H1 (cell line): ENCODE measurements at regions not wholly inside any gene's neighbourhood (a gene's known extent, or its start where the extent isn't known, plus 50 kb on each side); places are given as distances from the start of the nearest gene placed in this dataset.

Experiments used
- ATF2 ChIP-seq: IDR thresholded peaks from 2 replicates; pipeline ENCODE4 v1.6.1; 2012; ENCODE audit warnings: low read length, inconsistent platforms
- ATF3 ChIP-seq: IDR thresholded peaks from 2 replicates; pipeline ENCODE4 v1.6.1; 2011; ENCODE audit warnings: low read depth, mild to moderate bottlenecking, low read length; ENCODE audit not compliant: insufficient read depth
- BACH1 ChIP-seq: IDR thresholded peaks from 2 replicates; pipeline ENCODE4 v1.6.1; 2012; ENCODE audit warnings: low read length, improper control_type of control experiment
- CBX5 ChIP-seq: fragments of 300-800, 300-1000 bp; sonication (generic); IDR thresholded peaks from 2 replicates; pipeline ENCODE4 v1.7.1; 2016; ENCODE audit warnings: antibody characterized with exemption, low read length, low read depth
- CTCF ChIP-seq, 3 experiments: IDR thresholded peaks; 1 replicate in 2 of 3; 2 replicates in 1 of 3; pipeline versions ENCODE4 v1.5.1 to v1.6.1; 2011; ENCODE audit warnings: low read length in 3 of 3, mild to moderate bottlenecking in 3 of 3, inconsistent platforms in 2 of 3, low read depth in 1 of 3, moderate library complexity in 1 of 3; ENCODE audit not compliant: insufficient read depth in 1 of 3; ENCODE audit errors: control extremely low read depth in 1 of 3
- EGR1 ChIP-seq: IDR thresholded peaks from 2 replicates; pipeline ENCODE4 v1.6.1; 2011; ENCODE audit warnings: low read depth, low read length, borderline replicate concordance
- EZH2 ChIP-seq: fragments of 200-600 bp; sonication (generic); IDR thresholded peaks from 2 replicates; pipeline ENCODE4 v1.7.1; 2012; ENCODE audit warnings: low read depth, mild to moderate bottlenecking, moderate library complexity, low read length, inconsistent platforms; ENCODE audit not compliant: severe bottlenecking
- KDM1A ChIP-seq: fragments of 200-600, 300-600 bp; sonication (generic); IDR thresholded peaks from 2 replicates; pipeline ENCODE4 v1.7.1; 2016; ENCODE audit warnings: mild to moderate bottlenecking, low read length, borderline replicate concordance
- MAFK ChIP-seq: IDR thresholded peaks from 2 replicates; pipeline ENCODE4 v1.6.1; 2012; ENCODE audit warnings: low read depth, mild to moderate bottlenecking, improper control_type of control experiment, low read length
- MAX ChIP-seq: IDR thresholded peaks from 2 replicates; pipeline ENCODE4 v1.6.1; 2012; ENCODE audit warnings: inconsistent platforms
- RBBP5 ChIP-seq: IDR thresholded peaks from 2 replicates; pipeline ENCODE4 v1.7.1; 2012; ENCODE audit warnings: low read depth, mild to moderate bottlenecking, inconsistent platforms, low read length, moderate library complexity, borderline replicate concordance
- RFX5 ChIP-seq: IDR thresholded peaks from 2 replicates; pipeline ENCODE4 v1.6.1; 2011; ENCODE audit warnings: low read depth, low read length, improper control_type of control experiment, borderline replicate concordance
- SP4 ChIP-seq: IDR thresholded peaks from 2 replicates; pipeline ENCODE4 v1.6.1; 2012; ENCODE audit warnings: low read length, inconsistent platforms
- TAF1 ChIP-seq: IDR thresholded peaks from 2 replicates; pipeline ENCODE4 v1.6.1; 2011; ENCODE audit warnings: mild to moderate bottlenecking, low read depth, low read length
- TAF7 ChIP-seq: optimal IDR thresholded peaks from 2 replicates; pipeline ENCODE3; 2011; ENCODE audit warnings: low read depth, mild to moderate bottlenecking, inconsistent platforms, low read length, moderate library complexity, borderline replicate concordance
- TCF12 ChIP-seq: IDR thresholded peaks from 2 replicates; pipeline ENCODE4 v1.6.1; 2011; ENCODE audit warnings: low read depth, mild to moderate bottlenecking, low read length

- TF ChIP-seq CTCF (IDR thresholded peaks at IDR 0.05; ENCODE audit: control extremely low read depth in 1 of 3, insufficient read depth in 1 of 3, low read depth in 1 of 3, low read length in 3 of 3) = no peak
- no peak for TF ChIP-seq CBX5
- TF ChIP-seq ATF2 = no peak
- TF ChIP-seq TAF1 = no peak
- no peak for TF ChIP-seq TCF12
- no peak for TF ChIP-seq EZH2
- TF ChIP-seq RFX5 = no peak
- no peak for TF ChIP-seq EGR1
- no peak for TF ChIP-seq MAFK
- no peak for TF ChIP-seq RBBP5
- no peak for TF ChIP-seq MAX
- TF ChIP-seq SP4 = no peak
- no peak for TF ChIP-seq ATF3
- no peak for TF ChIP-seq KDM1A
- no peak for TF ChIP-seq TAF7
- no peak for TF ChIP-seq BACH1
Measured at GRCh38 chrX:42384956-42385355, 393.0 kb downstream of the PPP1R2C start (continued).
